NCI-H128 (cell line): ENCODE measurements at regions not wholly inside any gene's neighbourhood (a gene's known extent, or its start where the extent isn't known, plus 50 kb on each side); places are given as distances from the start of the nearest gene placed in this dataset.
"Not testable (repeated sequence)": the region's sequence is repeated elsewhere in the genome, so short reads cannot be mapped to it uniquely, and the experiment has no call there.

ENCODE experiments used
- DNase-seq: peaks from one replicate; lab custom pipeline; 2025; ENCODE audit not compliant: unreplicated experiment; lab: John Stamatoyannopoulos, UW

DNA sequence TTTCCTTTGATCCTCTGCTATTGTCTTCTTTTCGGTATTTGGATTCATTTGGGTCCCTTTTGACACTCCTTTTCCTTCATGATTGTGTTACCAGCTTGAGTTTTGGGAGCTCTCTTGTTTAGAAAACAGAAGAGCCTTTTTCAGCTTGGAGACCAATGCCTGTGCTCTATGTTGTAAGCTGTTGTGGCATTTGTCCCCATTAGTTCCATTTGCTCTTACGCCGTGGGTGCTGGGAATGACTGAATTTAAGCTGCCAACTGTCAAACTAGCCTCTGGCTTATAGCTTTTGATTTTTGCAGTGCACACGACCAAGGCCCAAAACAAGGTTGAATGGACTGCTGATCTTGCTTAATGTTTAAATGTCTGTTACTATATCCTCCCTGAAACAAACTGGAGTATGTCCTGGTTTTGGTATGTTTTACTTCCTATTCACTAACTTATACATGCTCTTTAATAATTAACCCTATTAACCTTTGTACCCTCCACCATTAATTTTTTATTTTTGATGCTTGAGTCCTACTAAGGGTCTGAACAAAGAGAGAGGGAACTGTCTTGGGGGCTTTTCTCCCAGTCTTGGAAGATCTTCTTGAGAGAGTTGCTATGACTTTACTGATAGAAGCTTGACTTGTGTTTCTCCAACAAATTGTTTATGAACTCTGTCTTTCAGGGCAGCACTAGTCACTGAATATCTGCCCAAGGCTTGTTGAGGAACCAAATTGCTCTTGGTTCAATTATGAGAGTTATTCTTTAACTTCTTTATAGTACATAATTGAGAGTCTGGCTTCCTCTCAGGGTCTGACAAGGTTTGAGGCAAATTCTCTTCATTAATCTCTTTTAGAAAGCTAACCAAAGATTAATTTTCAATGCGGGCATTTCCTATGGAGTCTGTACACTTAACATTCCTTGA lies 100.3 kb upstream of the SIRPG start:
- DNase-seq = no peak

DNA sequence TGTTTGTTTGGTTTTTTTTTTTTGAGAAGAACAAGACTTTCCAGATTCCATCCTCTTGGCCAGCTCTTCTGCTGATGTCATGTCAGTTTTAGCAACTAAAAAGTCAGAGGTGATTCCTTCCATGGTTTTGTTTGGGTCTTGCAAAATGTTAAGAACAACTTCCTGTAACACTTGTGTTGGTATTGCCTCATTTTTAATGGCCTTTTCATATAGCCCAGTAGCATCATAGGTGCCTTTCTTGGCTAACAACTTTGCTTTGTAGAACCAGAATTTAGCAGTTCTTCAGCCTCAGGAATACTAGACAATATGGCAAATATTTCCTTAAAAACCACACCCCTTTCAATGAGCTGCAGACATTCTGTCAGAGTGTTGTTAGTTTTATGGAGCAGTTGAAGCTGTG lies 99.5 kb upstream of the SIRPG start:
- no peak for DNase-seq

DNA sequence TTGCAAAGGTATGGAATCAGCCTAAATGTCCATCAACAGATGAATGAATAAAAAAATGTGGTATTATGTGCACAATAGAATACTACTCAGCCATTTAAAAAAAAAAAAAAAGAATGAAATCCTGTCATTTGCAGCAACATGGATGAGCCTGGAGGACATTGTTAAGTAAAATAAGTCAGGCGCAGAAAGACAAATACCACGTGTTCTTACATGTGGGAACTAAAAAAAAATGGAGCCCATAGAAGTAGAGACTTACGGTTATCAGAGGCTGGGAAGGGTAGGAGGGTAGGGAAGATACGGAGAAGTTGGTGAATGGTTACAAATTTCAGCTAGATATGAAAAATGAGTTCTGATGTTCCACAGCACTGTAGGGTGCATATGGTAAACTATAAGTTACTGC lies 97.2 kb upstream of the SIRPG start:
- no peak for DNase-seq

DNA sequence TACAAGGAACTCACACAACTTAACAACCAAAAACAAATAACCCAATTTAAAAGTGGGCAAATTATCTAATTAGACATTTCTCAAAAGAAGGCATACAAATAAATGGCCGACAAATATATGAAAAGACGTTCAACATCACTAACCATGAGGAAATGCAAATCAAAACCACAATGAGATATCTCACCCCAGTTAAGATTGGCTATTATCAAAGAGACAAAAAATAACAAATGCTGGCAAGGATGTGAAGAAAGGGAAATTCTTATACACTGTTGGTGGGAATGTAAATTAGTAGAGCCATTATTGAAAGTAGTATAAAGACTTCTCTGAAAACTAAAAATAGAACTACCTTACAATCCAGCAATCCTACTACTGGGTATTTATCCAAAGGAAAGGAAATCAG lies 96.7 kb upstream of the SIRPG start:
- no peak for DNase-seq

DNA sequence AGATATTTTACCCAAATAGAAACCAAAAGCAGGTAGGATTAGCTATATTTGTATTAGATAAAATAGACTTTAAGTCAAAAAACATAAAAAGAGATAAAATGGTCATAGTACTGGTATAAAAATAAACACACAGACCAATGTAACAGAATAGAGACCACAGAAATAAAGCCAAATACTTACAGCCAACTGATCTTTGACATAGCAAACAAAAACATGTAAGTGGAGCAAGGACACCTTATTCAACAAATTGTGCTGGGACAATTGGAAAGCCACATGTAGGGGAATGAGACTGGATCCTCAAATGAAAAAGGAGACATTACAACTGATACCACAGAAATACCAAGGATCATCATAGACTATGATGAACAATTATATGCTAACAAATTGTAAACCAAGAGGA lies 94.5 kb upstream of the SIRPG start:
- no peak for DNase-seq

DNA sequence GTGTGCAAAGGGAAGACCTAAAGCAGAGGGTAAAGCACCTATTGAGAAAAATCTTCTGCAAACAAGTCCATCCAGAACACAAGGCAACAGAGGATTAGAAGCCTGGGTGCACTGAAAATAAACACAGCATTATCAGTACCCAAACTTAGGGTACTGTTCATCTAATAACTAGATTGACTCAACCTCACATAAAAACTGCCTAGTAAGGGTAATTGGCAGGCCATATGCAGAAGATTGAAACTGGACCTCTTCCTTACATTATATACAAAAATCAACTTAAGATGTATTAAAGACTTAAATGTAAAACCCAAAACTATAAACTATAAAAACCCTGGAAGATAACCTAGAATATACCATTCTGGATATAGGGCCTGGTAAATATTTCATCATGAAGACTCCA lies 91.2 kb upstream of the SIRPG start:
- DNase-seq = no peak

DNA sequence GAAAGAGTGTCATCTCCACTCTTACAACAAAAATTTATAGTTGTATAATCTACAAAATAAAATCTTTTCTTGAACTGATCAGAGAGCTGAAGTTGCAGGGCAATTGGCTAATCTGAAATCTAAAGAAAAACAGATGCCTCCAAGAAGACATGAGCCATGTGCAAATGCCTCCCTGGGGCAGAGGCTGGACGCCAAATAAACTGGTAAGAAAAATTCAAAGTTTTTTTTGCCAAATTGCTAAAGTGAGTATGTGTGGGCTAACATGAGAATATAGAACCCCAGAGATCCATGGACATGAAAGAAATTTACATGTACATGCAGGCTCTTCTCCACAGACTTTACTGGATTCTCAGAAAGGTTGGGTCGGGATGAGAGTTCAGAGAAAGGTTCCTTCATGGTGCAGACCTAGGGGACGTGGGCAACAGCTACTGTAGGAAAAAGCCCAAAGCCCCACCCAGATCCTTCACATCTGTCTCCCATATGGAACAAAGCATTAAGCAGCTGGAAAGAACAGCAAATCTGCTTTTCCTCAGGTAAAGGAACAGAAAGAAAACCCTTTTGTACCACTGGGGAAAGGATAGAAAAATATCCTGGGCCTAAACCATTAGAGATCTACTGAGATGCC lies 90.5 kb upstream of the SIRPG start:
- DNase-seq = no peak

DNA sequence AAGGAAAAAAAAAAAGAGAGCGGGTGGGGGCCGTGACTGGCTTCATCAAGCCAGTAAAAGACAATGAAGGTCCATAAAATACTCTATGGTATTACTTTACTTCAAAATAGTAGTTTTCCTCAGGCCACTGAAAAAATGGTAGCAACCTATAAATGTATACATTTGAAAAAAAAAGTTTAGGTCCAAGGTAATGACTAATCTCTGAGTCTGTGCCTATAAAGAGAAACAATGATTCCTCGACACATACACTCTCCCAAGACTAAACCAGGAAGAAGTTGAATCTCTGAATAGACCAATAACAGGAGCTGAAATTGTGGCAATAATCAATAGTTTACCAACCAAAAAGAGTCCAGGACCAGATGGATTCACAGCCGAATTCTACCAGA lies 84.5 kb upstream of the SIRPG start:
- not testable (repeated sequence) for DNase-seq

DNA sequence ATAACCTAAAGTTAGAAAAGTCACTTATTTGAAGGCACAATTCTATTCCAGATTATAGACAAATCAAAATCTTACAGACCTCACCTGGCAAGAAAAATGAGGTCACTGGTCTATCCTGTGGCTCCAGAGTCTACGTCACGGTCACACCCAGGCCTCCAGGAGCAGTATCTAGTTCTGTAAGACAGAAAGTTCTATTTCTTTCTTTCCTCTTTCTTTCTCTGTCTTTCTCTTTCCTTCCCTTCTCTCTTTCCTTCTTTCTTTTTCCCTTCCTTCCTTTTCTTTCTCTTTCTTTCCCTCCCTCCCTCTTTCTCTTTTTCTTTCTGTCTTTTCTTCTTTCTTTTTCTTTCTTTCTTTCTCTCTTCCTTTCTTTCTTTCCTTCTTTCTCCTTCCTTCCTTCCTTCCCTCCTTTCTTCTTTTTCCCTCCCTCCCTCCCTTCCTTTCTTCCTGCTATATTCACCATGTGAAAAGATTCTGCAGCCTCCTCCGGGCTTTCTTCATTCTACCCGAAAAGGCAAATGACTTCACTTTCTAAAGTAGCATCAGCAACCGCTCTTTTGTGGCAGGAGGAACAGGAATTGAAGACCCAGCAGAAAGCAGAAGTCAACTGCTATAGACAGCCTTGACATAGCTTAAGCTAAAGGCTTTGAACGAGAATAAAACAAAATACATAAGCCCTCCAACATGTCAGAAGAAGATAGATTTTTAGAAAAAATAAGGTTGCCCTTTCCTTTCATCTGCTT lies 83.9 kb upstream of the SIRPG start:
- DNase-seq = no peak

DNA sequence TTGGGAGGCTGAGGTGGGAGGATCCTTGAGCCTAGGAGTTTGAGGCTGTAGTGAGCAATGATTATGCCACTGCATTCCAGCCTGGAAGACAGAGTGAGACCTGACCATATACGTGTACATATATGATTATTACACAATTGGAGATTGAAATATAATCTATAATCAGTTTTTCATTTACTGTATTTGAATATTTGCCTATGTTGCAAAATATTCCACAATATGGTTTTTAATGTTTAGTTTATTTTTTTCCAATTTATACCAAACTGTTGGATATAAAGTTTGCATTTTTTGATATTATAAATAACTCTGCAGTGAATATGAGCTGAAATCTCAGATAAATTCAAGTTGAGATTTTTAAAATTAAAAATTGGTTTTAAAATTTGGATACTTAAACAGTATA lies 79.6 kb upstream of the SIRPG start:
- DNase-seq = no peak

DNA sequence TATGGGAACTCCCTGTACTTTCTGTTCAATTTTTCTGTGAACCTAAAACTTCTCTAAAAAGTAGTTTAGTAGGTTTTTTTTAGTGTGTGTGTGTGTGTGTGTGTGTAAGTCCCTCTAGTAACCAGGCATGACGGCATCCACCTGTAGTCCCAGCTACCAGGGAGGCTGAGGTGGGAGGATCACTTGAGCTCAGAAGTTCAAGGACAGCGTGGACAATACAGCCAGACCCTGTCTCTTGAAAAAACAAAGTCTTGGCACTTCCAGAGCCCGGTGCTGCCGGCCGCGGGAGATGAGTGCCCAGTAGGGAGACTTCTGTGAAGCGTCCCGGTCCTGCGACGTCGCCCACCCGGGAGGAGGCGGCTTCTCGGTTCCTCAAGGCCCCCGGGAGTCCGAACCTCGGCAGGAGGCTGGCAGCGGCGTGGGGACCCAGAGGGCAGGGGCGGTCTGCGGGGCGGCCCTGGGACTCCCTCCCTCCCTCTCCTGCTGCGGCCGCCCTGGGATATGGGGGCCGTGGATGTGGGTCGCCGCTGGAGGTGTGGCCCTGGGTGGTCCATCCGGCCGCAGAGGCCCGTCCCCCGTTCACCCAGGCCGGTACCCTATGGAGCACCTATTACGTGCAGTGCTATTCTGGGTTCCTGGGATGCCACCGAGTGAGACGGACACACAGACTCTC lies 78.0 kb upstream of the SIRPG start:
- DNase-seq = no peak

DNA sequence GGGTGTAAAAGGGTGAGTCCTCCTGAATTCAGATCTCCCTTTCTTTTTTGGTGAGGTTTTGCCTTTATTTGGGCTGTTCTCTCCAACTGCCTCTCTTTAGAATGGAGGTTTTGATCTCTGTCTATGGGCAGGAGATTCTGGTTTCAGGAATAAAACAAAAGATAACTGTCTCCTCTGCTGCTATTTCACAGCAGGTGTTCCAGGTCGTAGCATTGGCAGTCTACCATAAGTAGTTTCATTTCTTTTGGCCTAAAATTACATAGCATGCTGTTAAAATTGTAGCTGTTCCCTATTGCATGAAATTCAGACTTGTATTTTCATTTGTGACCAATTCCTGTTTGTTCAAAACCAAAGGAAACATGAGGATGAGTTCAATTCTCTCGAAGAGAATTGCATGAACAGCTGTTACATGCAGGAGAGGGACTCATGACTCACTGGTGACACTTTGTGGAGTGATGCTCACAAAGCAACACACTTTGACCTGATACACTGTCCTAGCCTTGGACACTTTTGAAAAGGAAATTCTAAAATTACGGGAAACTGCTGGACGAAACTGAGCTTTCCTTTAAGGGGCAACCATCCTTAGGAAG lies 76.8 kb upstream of the SIRPG start:
- DNase-seq = no peak

DNA sequence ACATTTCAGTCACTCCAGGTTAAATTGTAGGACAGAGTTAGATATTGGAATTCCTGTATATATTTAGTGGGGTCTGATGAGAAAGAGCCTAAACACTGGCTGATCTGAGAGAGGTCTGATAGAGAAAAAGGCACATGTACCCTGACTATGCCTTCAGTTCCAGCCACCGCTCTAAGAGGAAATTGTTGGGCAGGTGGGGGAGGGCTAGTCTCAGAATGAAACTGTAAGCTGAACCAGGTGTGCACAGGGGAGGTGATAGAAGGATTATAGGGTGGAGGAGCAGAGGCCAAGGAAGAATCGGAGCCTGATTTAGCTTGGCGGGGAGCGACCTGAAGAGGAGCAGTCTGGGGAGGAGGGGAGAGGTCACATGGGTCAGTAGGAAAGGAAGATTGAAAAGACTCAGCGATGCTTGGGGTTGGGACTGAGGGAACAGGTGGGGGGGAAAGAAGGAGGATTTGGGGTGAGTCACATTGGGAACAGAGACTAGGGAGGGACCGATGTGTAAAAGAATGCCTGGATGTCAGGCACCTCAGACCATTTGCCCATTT lies 74.3 kb upstream of the SIRPG start:
- DNase-seq = not testable (repeated sequence)

DNA sequence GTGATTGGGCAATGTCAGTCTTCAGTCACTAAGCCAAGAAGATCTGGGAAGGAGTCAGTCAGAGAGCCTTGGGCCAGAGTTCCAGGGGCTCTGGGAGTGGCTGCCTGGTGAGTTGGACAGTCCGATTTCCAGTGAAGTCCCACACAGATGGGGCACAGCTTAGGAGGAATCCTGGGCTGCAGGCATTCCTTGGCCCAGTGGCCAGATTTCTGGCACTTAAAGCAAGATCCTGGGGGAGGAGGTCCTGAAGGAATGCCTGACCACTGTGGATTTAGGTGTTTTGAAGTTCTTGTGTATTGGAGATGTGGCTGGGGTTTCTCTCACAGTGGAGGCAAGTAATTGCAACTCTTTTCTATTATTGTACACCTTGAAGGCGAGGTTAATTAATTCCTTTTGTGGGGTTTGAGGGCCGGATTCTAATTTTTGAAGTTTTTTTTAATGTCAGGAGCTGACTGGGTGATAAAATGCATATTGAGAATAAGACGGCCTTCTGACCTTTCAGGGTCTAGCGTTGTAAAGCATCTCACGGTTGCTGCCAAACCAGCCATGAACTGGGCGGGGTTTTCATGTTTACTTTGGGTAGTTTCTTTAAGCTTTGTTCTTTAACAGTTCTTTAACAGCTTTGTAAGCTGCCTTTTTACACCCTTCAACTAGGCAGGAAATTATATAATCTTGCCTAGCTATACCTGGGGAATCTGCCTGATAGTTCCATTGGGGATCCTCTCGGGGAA lies 73.6 kb upstream of the SIRPG start:
- not testable (repeated sequence) for DNase-seq

DNA sequence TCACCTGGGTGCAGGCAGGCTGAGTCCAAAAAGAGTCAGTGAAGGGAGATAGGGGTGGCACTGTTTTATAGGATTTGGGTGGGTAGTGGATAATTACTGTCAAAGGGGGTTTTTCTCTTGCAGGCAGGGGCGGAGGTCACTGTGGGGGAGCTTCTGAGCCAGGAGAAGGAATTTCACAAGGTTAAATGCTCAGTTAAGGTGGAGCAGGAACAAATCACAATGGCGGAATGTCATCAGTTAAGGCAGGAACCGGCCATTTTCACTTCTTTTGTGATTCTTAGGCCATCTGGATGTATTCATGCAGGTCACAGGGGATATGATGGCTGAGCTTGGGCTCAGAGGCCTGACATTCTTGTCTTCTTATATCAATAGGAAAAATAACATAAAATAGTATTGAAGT lies 69.7 kb upstream of the SIRPG start:
- DNase-seq = not testable (repeated sequence)

DNA sequence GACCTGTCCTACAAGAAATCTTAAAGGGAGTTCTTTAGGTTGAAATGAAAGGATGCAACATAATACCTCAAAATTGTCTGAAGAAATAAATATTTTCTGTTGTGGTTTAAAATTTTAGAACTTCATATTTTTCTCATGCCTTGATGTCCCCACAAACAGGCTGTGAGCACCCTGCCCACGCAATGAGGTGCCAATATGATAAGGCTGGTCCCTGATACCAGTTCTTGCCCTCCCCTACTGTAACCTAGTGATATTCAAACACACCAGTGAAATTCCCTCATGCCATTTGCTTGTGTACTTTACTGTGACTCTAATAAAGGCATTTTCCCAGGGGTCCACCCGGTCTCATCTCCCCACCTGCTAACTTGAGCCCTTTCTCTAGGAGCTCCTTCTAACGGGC lies 67.3 kb upstream of the SIRPG start:
- no peak for DNase-seq

DNA sequence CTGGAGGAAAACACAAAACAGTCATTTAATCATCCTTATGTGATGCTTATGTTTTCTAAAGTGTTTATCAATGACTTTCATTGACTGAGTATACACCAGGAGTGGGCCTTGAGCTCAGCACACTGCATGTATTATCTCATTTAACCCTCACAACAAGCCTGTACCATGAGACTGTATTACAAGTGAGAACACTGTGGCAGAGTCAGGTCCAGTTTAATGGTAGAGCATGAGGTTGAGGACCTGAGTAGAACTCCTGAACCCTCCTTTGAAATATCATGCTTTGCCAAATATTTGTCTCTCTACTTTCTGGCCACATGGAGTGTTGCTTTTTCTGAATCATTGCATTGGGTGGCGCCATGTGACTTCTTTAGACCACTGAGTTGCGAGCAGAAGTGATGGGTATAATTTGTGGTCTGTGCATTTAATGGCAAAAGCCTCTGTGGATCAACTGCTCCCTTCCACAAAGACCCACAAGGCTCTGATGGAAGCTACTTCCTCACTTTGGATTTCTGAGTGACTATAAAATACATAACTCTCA lies 65.0 kb upstream of the SIRPG start:
- no peak for DNase-seq

DNA sequence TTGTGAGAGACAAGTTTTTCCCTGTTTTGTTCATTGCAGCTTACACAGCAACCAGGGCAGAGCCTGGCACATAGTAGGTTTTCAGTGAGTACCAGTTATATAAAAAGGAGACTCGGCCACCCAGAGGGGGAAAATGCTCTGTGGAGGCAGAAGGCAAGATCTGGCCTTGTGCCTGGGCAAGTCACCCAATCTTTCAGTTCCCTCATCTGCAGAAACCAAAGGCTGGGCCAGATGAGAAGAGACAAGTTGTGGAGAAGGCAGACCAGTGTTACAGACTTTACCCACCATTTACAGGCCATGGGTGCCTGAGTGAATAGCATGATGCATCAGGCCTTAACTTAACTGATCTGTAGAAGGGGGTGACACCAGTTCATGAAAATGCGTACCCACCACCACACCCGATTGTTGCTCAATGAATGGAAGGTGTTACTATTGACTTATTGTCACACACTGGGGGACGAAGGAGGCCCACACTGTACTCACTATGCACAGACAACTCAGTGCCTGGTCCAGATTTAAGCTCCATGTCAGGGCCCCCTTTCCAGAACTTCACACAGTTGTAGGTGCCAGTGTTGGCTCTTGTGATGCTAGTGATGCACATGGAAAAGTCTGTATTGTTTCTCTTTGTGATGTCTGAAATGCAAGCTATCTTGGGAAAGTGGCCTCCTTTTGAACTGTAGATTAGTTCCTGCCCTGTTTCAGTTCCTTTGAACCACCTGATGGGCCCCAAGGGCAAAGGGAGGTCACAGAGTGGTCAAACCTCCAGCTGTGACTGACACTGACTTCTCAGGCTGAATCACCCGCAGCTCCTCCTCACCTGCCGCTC lies 64.3 kb upstream of the SIRPG start:
- DNase-seq = no peak
